Ishikawa (cell line): ENCODE measurements at regions not wholly inside any gene's neighbourhood (a gene's known extent, or its start where the extent isn't known, plus 50 kb on each side); places are given as distances from the start of the nearest gene placed in this dataset.

Source experiments
- CREB1 ChIP-seq: IDR thresholded peaks from 2 replicates; pipeline ENCODE4 v1.6.1; 2012; ENCODE audit warnings: low read depth
- TAF1 ChIP-seq: IDR thresholded peaks from 2 replicates; pipeline ENCODE4 v1.6.1; 2012; ENCODE audit warnings: low read depth, mild to moderate bottlenecking
- TCF12 ChIP-seq: IDR thresholded peaks from 2 replicates; pipeline ENCODE4 v1.6.1; 2012; ENCODE audit warnings: low read depth

GRCh38 chr1:181406989-181407388, 76.3 kb upstream of the CACNA1E start:
- TF ChIP-seq CREB1 (no peak), TAF1 (no peak), TCF12 (no peak)
